NCI-H1417 treated with DMSO at 0.1 percent for 48 hours (cell line): ENCODE measurements at regions not wholly inside any gene's neighbourhood (a gene's known extent, or its start where the extent isn't known, plus 50 kb on each side); places are given as distances from the start of the nearest gene placed in this dataset.

Experiments used
- DNase-seq: peaks from one replicate; lab custom pipeline; 2025; lab: John Stamatoyannopoulos, UW

DNA sequence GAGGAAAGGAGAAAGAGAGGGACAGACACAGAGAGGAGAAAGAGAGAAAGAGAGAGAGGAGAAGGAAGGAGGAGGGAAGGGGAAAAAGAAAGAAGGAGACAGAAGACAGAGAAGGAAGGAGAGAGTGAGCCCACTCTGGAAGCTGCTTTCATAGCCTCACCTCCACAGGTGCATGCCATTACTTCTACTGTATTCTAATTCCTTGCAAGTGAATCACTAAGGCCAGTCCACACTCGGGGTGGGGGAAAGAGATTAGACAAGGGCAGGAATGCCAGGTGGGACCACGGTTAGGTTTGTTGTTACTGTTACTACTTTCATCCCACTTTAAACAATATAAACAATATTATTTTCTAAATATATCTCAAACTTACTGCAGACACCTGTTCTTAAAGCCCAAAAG lies 684.5 kb upstream of the ARGLU1 start:
- no peak for DNase-seq

DNA sequence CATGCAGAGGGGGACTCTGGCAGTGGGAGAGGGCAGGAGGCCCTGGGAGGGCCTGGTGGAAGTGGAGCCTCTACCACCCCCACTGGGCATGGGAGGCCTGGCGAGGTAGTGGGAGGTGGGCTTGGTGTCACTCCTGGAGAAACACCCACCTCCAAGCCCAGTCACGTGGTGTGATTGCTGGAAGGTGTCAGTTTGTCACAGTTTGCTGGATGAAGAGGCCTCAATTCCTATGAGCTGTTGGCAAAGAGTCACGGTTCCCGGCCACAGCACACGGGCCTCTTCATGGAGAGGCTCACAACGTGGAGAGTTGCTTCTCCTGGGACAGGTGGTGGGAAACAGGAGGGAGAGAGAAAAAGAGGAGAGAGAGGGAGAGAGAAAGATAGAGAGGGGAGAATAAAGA lies 684.1 kb upstream of the ARGLU1 start:
- no peak for DNase-seq

DNA sequence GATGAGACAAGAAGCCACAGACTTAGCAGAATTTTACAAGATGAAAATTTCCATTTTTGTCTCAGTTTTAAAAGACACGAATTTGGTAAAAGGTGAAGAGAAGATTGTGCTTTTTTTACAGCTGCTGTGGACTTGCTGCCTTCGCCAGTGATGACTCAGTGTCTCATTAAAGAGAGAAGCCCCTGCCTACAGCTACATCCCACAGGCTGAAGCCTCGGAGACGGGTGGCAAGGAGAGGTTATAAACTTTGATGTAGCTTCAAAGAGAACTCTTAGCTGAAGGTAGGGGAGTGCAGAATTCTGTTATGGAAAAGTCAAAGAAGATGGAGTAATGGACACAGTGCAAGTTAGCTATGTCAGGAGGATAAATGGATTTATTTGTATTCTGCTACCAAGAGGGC lies 683.4 kb upstream of the ARGLU1 start:
- DNase-seq = no peak

DNA sequence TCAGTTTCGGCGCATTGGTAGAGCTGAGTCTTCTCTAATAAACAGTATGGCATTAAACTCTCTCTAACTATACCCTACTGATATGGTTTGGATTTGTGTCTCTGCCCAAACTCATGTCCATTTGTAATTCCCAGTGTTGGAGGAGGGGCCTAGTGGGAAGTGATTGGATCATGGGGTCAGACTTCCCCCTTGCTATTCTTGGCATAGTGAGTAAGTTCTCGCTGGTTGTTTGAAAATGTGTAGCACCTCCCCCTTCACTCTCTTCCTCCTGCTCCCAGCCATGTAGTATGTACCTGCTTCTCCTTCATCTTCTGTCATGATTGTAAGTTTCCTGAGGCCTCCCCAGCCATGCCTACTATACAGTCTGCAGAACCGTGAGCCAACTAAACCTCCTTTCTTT lies 682.7 kb upstream of the ARGLU1 start:
- DNase-seq = no peak

DNA sequence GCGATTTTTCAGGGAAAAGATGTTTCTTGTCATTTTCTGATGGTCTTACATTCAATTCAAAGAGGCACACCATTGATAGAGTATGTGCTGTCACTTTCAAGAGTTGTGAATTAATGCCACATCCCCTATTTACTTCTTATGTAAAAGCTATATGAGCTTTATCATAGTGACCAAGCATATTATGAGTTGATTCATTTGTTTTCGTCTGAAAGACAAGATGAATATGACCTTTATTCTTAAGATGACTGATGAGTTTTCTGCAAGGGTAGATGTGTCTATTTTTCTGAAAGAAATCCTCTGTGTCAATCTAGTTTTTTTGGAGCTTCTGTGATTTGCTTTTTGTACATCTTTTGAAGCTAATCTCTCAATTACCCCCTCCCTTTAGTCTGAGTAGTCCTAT lies 676.3 kb upstream of the ARGLU1 start:
- no peak for DNase-seq

DNA sequence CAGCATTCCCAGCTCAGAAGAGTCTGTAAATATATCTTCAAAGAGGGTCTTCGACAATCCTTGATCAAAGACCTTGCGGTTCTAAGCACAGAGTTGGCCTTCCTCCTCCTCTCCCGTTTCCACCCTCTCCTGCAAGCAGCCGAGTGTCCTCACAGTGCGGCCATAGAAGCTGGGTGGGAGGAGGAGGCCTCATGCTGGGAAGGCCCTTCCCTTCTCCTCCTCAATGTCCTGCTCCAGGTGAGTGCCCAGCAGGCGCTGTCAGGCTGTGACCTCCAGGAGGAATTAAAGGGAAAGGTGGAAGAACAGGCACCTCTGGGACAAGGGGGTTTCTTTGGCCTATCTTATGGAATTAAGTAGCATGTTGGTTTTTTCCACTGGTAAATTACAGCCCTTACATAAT lies 674.2 kb upstream of the ARGLU1 start:
- DNase-seq = no peak

DNA sequence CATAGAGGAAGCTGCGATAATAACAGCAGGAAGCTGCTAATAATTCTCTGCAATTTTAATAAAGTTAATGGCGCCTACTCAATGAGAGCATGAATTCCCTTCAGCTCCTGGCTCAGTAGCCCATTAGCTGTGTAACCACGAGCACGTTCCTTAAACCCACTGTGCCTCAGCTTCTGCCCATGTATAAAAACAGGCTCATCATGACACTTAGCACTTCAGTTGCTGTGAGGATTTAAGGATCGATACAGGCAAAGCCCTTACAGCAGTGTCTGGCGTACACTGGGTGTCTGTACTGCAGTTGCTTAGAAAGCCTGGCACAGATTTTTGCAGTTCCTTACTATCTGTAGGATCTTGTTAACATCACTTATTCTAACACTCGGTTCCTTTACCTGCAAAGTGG lies 673.4 kb upstream of the ARGLU1 start:
- no peak for DNase-seq

DNA sequence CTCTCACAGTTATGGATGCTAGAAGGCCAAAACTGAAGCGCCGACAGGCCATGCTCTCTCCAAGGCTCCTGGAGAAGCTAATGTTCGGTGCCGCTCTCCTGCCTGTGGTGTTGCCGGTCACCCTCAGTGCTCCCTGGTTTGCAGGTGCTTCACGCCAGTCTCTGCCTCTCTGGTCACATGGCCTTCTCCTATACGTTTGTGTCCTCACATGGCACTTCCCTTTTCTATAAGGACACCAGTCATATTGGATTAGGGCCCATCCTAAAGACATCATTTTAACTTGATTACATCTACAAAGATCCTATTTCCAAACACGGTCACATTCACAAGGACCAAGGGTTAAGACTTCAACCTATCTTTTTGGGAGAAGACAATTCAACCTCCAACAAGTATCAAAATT lies 671.3 kb upstream of the ARGLU1 start:
- no peak for DNase-seq

DNA sequence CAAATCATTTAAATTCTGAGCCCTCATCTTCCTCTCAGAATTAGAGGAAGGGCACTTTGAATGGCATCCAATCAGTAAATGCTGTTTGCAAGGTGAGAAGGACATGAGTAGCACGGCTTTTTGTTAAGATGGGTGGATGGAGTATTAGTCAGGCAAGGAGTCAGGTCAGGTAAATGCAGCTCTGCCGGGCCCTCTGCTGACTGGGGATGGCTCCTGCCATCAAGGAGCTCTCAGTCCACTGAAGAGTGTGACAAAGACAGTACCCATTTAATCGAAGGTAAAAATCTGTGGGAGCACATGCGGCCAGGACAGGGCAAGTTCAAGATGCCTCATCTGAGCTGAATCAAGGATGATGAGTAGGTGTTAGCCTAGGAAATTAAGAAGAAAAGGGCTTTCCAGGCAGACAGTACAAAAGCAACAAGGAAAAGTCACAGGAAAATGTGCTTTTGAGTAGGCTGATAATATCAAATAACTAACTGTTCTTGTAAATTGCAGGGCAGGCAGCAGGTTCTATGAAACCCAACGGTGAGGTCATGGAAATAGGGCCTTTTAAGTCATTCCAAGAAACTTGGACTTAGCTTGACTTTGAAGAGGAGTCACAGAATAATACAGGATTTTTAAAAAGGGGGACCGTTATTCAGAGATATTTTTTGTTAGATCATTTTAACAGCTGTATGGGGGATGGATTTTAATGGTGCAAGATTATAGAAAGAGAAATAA lies 670.5 kb upstream of the ARGLU1 start:
- no peak for DNase-seq

DNA sequence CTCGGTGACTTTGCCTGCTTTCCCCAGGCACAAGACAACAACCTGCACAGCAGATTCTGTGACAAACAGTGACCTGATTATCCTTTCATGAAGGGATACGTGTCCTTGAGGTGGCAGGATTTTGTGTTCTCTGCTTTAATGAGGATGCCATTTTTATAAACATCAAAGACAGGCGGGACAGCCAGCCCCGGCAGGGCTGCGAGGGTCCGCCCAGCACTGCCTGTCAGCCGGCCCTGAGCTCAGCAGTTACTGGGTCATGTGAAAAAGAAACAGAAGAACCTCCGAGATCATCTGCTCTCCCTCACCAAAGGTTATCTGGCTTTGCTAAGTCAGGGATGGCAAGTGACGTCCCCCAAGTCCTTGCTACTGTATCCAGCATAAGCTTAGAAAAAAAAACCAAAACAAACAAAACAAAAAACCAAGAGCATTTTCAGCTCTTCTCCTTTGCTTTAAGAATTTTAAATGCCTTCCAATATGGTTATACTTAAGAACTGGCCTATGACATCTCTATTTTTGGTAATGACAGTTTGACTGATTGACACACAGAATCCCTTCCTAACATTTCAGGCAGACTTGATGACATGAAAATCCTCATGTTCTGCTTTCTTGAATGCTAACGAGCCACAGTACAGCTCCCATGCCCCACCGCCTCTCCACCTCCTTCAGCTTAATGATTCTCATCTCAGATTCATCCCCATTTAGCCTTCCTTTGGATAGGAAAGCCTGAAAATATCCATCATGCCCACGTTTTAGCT lies 666.6 kb upstream of the ARGLU1 start:
- DNase-seq = no peak

DNA sequence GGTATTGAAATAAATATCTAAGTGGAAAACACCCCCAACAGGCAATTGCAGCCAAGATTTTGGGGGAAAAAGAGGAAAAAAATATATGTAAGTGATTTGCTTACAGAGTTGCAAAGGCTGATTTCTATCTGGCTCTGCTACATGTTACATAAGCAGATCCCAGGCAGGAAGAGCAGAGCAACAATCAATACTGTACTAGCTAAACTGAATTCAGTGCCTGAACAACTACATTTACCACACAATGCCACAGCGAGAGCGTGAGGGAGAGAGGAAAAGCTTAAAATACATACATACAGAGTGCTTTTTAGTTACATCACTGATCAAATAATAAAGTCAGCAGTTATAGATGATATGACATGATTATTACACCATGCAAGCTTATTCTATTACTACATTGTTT lies 665.6 kb upstream of the ARGLU1 start:
- DNase-seq = no peak

DNA sequence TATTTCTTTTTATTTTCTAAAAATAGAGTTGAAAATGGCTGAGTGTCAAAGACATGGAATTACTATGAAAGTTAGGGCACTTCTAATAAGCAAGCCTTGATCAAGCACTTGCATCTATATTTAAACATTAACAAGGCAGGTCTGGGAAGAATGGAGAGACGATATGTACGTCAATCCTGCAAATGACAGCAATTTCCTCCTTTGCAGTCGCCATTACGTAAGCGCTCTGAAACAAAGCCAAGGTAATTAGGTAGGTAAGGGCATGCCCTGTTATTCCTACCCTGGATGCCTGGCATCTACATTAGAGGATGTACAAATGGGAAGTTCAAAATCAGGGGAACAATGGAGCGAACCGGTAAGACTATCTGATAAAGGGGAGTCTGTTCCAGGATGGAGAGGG lies 664.0 kb upstream of the ARGLU1 start:
- DNase-seq = no peak

DNA sequence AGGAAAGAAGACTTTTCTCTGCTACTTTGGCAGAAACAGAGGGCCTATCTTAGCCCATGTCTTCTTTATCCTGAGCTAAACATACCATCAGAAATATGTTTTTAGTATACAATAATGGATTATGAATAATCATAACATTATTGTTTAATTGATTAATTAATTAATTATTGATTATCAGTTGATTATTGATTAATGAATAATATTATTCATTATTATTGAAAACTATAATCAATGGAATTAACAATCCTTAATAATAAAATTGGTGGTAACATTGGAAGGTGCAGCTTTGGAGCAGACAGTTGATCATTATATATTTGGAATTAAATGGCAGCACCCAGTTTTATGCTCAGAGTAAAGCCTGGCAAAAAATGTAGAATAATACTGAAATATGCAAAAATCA lies 655.9 kb upstream of the ARGLU1 start:
- DNase-seq = no peak

DNA sequence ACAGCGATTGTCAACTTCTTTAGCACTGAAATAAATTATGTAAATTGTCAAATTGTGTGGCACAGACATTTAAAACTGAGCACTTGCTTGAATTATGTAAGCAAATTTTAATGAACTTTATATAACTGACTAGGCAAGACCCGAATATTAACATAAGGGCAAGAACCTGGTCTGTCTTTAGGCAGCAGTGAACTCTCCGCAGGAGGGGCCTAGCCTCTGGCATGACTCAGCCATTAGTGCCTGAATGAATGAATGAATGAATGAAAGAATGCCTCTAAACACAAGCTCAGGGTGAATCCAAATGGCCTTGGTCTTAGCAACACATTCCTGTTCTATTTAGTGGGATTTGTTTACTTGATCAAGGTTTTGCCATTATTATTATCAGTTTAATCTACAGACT lies 654.7 kb upstream of the ARGLU1 start:
- no peak for DNase-seq

DNA sequence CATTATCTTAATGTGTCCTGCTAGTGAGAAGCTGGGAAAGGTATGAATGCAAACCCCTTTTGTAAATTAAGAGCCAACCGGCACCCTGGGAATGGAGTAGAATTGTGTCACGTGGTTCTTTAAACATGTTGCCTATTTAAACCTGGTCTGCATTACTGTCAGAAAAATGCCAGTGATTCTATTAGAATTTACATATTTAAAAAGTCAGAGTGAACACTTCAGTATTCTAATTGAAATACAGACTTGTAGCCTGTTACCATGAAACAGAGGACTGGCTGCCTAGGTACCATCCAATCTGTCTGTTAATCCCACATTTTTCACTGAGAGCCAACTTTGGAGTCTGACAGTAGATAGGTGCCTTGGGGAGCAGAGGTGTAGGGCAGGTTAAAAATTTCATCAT lies 652.3 kb upstream of the ARGLU1 start:
- DNase-seq = no peak

DNA sequence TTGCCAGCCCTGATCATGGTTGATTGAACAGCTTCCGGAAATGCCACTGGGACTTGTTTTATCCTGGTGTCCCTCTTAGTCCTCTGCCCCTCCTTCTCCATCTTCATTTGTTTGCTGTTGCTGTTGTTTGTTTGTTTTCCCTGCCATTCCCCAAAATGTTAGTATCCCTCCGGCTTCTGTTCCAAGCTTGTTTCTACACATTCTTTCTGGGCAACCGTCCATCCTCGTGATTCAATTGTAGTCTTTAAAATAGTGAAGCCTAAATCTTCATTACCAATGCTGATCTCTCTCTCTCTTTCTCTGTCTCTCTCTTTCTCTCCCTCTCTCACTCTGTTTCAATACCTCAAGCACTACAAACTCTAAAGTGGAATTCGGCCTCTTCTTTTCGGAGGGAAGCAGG lies 649.3 kb upstream of the ARGLU1 start:
- no peak for DNase-seq

DNA sequence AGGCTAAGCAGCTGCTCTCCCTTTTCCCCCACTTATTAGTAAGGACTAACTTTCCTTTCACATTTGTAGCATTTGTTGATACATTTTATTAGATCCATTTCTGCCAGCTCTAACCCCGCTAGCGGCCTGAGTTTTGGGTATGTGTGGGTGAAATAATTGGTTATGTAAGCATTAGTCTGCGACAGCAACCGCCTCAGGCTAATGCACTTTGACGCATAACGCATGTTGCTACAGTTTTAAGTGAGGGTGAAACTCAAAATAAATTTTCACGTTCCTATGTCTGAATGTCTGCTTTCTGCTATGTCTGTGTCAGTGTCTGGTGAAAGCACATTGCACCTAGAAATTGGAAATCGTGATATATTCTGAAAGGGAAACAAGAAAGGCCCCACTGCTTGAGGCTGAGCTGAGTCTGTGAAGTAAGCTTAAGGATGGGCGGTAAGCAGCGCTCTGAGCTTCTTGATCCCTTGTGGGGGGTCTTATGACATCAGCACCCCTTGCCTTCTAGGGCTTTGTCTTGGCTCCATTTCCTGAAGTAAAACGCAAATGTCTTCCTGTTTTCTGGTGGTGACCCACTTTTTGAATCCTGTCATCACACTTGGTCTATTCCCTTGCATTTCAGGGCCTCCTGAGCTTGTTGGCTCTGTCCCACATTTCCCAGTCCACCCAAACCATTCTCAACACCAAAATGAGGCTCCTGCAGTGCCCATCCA lies 648.3 kb upstream of the ARGLU1 start:
- DNase-seq = no peak

DNA sequence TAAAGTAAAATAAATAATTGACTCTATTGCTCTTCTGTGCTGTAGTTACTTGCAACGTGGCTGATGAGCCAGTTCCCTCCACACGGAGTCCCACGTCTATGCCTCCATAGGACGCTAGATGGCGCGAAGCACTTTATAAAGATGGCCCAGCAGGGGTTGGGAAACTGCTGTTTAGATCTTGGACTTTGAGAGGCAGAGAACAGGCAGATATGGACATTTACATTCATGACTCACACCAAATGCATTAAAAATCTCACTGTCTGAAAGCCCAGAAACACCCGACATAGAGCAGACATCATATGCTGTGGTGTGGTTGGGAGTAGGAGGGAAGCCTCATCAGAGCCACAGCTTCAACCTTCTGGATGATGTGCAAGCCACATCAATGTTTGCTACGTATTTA lies 643.1 kb upstream of the ARGLU1 start:
- DNase-seq = peak; percentile 99

DNA sequence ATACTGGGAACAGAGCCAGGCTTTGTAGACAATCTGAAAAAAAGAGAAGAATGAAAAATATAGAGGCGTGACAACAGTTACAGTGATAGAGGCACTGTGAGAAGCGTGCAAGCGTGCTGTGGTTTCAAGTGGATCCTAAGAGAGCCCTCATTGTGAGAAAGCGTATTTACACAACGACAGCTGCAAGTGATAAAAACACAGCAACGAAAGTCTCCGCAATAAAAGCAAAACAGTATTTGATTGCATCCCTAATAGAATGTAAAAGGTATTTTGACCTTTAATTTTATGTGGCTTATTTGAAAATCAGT lies 642.7 kb upstream of the ARGLU1 start:
- DNase-seq = peak; percentile 99

DNA sequence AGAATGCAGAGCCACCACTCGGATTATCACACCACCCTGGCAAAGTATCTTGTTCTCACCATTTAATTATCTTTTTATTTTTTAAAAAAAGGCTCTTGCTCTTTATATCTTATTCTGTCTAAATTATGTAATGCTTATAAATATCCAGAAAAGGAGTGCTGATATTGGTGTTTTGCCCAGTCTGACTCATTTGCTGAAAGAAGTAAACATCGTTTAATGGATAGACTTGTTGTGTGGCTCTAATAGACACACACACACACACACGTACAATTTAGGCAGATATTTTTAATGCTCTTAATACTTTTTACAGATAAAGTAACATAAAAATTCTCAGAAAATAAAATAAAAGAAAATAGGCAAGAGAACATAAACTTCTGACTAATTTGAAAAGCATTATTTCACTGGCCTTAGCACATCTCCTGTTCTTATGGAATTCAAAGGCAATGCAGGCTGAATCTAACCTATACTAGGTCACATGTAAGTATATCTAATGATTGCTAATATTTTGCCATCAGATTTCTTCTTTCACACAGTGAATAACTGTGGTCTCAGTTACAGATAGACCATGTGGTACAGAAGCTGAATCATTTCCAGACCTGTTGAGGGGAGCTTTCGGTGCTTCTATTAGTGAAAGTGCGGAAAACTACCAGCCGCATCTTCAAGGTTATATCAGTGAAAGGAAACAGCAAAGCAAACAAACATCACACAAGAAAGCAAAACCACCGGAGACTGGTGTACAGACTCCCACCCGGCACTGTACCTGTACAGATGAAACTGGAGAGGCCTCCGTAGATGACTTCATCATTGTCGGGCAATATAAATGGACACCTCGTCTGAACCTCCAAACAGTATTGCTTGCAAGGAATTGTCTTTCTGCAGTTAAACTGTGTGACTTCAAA lies 642.1 kb upstream of the ARGLU1 start:
- DNase-seq = peak; percentile 43

DNA sequence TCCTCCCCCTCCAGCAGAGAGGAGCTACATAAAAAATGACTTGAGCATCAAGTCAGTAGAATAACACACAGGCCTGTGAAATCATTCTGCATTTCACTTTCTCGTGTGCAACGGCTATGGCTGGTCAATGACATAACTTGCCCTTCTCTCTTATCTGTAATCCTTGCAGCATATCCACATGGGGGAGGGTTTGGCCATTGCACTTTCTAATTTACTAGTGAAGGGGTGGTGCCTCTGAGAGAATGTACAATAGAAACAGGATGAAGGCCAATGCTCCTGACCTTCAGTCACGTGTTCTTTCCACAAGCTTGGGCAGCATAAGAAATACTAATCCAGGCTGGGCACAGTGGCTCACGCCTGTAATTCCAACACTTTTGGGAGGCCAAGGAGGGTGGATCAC lies 641.0 kb upstream of the ARGLU1 start:
- DNase-seq = no peak

DNA sequence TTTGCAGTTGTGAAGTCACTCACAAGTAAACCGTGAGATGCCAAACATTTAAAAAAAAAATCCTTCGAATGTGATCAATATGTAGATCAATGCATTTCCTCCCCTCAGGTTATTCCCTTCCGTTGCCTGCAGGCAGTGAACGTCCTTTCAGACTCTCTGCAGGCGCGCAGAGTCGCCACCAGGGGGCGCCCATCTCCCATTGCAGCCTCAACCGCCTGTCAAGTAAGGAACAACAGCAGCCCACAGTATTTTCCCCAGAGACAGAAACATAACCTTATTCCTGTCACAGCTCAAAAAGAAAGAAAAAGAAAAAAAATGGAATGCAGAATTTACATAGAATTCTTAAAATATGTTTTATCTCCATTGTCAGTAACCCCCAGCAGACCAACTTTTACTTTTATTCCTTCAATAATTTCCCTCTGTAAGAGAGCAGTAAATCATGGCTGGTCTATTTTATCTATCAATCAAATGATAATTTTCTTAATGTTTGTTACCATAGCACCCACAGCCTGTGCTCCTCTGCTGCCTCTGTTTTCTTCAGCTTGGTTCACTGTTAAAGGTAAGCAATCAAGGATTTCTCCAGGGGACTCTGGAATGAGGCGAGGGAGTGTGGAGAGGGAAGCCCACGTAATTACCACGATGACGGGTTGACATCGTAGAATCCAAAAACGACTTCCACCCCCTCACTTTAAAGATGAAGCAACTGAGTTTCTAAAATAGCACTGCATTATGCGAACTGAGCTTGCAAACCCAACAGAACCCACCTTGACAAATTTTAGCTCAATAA lies 637.6 kb upstream of the ARGLU1 start:
- DNase-seq = peak; percentile 58
